GM18511 (cell line): ENCODE measurements at regions not wholly inside any gene's neighbourhood (a gene's known extent, or its start where the extent isn't known, plus 50 kb on each side); places are given as distances from the start of the nearest gene placed in this dataset.
"Not testable (repeated sequence)": the region's sequence is repeated elsewhere in the genome, so short reads cannot be mapped to it uniquely, and the experiment has no call there.

Experiments
- ATAC-seq: cut with Tn5 transposase; IDR thresholded peaks from one replicate; pipeline ENCODE4 v1.9.1; 2021; ENCODE audit warnings: mild to moderate bottlenecking, moderate library complexity; ENCODE audit not compliant: unreplicated experiment

DNA sequence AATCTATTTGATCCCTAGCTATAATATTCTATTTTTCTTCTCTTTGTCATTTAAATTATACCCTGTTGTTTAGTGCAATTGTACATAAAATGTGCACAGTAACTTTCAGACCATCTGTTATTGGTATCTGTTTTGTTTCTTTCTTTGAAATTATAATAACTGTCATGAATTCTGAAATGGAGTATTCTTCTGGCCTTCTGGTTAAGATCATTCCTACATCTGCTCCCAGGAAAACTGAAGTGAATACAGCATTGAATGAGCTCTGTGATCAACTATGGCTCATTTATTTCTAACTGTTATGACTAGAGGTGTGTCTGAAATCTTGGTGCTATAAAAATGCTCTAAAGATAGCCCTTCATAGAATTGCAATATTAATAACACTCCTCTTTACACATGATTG lies 788.4 kb upstream of the TMEFF2 start:
- ATAC-seq = no peak

- no peak for ATAC-seq
Observed at GRCh38 chr2:192978395-192978794, 783.7 kb upstream of the TMEFF2 start.

GRCh38 chr2:192971981-192972380 lies 777.2 kb upstream of the TMEFF2 start:
- ATAC-seq = no peak

DNA sequence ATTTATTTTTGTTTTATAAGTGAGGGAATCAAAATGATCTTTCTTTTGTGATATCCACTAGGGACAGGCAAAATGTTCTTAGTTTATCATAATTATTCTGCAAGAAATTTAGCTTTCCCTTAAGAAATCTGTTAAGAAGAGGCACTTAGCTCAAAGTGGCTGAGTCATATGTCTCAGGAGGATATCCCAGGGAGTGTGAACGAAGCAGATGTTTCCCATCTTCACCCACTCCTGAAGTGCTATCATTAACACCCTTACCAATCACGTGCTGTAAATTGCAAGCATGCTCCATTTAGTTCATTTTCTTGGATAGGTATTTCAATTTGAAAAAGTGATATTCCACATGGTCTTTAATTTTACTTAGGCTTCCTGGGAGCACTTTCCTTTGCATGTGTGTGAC lies 774.3 kb upstream of the TMEFF2 start:
- ATAC-seq = no peak

- no peak for ATAC-seq
Observed at GRCh38 chr2:192960945-192961344, 766.2 kb upstream of the TMEFF2 start.

DNA sequence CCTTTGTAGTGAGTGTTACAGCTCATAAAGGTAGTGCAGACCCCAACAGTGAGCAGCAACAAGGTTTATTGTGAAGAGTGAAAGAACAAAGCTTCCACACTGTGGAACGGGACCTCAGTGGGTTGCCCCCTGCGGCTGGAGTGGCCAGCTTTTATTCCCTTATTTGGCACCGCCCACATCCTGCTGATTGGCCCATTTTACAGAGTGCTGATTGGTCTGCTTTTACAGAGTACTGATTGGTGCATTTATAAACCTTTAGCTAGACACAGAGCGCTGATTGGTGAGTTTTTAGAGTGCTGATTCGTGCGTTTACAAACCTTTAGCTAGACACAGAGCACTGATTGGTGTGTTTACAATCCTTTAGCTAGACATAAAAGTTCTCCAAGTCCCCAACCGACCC lies 763.9 kb upstream of the TMEFF2 start:
- not testable (repeated sequence) for ATAC-seq

GRCh38 chr2:192957425-192957824 lies 762.7 kb upstream of the TMEFF2 start:
- no peak for ATAC-seq

- ATAC-seq = no peak
Observed at GRCh38 chr2:192953116-192953515, 758.4 kb upstream of the TMEFF2 start.

DNA sequence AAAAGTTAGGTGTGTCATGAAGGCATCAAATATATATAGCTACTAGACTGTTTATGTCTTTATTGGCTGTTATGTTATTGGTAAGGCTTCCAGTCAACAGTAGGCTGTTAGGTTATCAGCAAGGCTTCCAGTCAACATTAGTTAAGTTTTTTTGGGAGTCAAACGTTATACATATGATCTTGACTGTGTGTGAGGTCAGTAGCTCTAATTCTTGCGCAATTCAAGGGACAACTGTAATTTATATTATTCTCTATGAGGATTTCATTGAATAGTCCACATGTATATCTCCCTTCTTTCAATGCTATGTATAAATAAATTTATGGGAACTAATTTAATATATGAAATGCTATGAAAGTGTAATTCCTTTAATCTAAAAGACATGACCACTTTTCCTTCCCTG lies 757.5 kb upstream of the TMEFF2 start:
- ATAC-seq = no peak

DNA sequence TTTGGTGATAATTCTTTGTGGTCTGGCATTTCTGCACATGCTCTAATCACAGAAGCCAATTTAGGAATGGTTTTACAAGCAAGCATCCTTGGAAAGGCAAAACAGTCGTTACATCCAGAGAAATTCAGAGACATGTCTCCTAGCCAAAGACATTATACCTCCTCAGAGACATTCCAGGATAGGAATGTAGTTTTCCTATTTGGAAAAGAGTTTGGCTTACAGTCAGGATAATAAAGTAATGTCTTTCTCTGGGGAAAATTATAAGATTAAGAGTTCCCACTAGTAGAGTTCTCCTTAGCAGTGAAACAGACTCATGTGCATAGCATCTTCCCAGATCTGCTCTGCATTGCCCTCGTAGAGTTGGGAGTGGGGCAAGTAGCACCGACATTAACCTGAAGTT lies 753.6 kb upstream of the TMEFF2 start:
- no peak for ATAC-seq

DNA sequence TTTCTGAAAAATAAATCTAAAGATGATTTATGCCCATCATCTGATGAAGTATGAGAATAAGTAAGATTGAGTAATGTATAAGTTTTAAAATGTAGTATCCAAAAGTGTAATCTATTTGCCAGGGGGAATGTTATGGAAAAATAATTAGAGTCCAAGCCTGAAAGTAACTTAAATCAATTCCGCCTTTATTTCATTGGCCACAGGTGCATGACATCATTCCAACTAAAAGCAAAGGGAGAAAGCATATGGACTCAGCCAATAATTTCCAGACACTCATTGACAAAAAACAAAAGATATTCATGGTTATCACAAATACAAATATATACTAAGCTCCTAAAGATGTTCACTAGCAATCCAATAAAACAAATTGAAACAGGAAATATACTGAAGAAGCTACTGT lies 752.6 kb upstream of the TMEFF2 start:
- ATAC-seq = no peak

GRCh38 chr2:192940767-192941166 lies 746.0 kb upstream of the TMEFF2 start:
- ATAC-seq = no peak

GRCh38 chr2:192932376-192932775 lies 737.6 kb upstream of the TMEFF2 start:
- ATAC-seq = no peak

DNA sequence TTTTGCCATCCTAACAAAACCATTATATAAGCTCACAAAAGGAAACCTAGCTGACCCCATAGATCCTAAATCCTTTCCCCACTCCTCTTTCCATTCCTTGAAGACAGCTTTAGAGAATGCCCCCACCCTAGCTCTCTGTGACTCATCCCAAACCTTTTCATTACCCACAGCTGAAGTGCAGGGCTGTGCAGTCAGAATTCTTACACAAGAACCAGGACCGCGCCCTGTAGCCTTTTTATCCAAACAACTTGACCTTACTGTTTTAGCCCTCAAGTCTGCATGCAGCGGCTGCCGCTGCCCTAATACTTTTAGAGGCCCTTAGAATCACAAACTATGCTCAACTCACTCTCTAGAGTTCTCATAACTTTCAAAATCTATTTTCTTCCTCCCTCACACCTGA lies 726.9 kb upstream of the TMEFF2 start:
- ATAC-seq = not testable (repeated sequence)

DNA sequence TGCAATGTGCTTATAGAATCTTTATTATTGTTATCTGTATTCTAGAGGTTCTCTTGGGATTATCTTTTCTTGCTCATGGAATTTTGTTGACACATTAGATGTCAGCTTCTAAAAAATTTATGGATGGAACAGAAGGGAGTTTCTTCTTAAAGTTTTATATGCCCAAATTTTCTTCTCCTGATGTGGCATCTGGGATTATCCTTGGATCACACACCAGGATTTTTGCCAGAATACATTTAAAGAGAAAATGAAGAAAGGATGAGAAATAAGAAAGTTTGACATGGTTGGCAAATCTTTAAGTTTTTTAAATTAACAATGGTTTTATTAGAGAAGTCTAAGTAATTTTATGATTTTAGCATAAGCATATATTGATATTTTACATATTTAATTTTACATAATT lies 706.7 kb upstream of the TMEFF2 start:
- ATAC-seq = no peak

GRCh38 chr2:192899466-192899865 lies 704.7 kb upstream of the TMEFF2 start:
- ATAC-seq = no peak

GRCh38 chr2:192893976-192894375 lies 699.2 kb upstream of the TMEFF2 start:
- ATAC-seq = not testable (repeated sequence)

DNA sequence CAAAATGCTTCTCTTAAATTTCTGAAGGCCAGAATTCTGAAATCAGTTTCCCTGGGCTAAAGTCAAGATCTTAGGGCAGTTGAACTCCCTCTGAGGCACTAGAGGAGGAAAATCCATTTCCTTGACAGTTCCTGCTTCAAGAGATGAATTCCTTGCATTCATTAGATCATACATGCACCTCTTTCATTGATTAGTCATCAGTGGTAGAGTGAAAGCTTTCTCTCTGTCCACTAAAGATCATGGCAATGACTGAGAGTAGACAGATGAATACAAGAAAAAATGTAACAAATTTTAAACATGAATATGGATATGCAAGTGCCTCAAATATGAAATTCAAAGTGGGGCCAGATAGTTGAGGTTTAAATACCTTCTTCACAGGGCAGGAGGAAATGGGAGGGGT lies 693.4 kb upstream of the TMEFF2 start:
- no peak for ATAC-seq

- no peak for ATAC-seq
Observed at GRCh38 chr2:192887337-192887736, 692.6 kb upstream of the TMEFF2 start.

- ATAC-seq = no peak
Observed at GRCh38 chr2:192886636-192887035, 691.9 kb upstream of the TMEFF2 start.

DNA sequence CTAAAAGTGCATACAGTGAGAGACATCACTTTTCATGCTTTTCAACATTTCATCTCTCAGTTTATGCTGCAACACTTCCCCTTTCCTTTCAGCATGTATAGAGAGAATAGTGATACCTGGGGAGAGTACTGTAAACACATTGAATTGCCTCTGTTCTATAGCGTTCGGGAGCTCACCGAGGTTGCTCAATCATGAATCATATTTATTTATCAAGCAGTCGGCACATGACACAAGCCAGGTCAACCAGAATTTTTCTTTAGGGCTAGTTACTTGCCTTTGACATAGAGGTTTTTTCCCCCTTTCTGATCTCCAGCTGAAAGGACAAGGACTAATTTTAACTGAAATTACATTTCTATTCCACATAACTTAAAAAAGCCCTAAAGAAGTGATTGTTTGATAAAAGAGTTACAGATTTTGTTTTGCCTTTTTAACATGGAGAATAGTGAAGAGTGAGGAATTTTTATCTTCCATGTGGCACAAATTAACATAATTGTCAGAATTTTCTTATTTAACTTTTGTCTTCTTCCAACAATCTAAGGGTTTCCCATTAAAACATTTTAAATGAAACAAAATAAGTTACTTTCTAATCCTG lies 690.9 kb upstream of the TMEFF2 start:
- ATAC-seq = no peak

DNA sequence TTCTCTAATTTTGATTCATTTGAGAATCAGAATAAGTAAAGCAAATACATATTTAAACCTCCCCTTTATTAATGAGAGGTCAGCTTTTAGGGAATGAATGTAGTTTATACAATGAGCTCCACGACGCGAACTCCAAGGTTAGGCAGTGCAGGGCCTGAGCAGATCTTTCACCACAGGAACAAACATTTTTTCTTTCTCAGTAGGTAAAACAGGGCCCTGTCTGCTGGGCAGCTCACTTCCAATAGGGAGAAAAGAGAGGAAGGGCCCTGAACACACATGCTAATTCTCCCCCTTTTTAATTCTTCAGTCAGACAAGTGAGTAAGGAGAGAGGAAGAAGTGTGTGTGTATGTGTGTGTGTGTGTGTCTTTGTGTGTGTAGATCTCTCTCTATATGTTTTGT lies 682.4 kb upstream of the TMEFF2 start:
- no peak for ATAC-seq

GRCh38 chr2:192876698-192877097 lies 682.0 kb upstream of the TMEFF2 start:
- no peak for ATAC-seq

GRCh38 chr2:192854706-192855105 lies 660.0 kb upstream of the TMEFF2 start:
- no peak for ATAC-seq
